ENCODE measurements at regions not wholly inside any gene's neighbourhood (a gene's known extent, or its start where the extent isn't known, plus 50 kb on each side); places are given as distances from the start of the nearest gene placed in this dataset.
"Not testable (repeated sequence)": the region's sequence is repeated elsewhere in the genome, so short reads cannot be mapped to it uniquely, and the experiment has no call there.

DNA sequence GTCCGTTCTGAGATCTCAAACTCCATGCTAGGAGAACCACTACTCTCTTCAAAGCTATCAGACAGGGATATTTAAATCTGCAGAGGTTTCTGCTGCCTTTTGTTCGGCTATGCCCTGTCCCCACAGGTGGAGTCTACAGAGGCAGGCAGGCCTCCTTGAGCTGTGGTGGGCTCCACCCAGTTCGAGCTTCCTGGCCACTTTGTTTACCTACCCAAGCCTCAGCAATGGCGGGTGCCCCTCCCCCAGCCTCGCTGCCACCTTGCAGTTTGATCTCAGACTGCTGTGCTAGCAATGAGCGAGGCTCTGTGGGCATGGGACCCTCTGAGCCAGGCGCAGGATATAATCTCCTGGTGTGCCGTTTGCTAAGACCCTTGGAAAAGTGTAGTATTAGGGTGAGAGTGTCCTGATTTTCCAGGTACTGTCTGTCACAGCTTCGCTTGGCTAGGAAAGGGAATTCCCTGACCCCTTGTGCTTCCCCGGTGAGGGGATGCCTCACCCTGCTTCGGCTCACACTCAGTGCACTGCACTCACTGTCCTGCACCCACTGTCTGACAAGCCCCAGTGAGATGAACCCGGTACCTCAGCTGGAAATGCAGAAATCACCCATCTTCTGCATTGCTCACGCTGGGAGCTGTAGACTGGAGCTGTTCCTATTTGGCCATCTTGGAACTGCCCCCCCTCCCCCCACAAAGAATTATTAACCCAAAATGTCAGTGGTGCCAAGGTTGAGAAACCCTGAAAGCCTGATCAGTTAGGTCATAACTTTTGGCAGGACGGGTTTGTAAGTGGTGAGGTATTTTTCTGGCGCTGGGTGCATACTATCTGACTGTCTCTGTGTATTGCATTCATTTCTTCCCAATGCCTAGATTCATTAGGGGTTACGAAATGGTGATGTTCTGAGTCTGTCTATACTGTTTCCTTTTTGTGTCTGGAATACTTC lies 181.4 kb downstream of the TEX29 start:
- not testable (repeated sequence) for DNase-seq (ENCODE audit: low spot score)

GRCh38 chr13:111502957-111503356 lies 182.5 kb downstream of the TEX29 start:
- DNase-seq (ENCODE audit: low spot score): no peak

DNA sequence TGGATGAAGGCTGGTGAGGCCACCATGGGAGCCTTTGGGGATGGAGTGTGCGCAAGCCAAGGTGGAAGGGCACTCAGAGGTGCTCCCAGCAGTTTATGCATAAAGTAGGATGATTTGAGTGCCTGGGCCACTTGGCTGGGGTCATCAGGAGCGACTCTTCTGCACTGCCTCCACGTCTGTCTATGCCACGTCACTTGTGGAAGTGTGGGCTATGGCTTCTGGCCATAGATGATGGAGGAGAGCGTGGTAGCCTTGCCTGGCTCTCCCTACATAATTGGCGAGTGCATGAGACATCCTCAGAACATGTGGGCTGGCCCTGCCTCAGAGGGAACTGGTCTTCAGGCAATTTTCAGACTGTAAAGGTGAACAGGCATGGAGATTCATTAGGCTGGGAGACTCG lies 182.9 kb downstream of the TEX29 start:
- no peak for DNase-seq (ENCODE audit: low spot score)

DNA sequence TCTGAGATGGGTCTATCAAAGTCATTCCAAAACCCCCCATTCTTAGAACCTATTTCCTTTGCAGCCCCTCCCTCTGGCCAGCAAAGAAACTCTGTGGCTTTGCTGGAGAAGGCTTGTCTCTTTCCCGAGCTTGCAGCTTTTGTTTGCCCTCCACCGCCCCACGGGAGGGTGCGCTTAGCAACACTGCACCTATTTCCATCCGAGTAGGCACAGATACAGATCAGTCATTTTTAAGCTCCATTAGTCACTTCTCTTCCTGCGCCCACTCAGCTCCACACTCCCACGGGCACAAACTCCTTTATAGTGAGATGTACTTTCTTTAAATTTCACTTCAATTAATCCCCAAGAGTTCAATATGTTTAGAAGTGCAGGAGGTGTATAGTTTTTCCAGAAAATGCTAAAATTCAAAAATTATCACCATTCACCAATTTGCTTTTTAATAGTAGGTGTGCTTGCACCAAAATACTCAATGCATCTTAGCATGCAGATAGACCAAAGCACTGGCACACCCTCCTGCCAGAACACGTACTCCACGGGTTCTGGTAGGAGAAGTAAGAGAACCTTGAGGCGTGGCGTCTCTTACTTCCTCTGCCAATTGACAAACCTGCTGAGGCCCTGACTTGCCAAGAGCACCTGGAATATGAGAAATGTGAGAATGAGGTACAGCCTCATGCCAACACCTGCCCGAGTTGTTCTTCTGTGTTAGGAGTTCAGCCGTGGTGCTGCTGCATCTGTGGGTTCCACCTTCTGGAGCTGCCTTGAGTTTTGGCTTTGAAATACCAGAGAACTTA lies 183.7 kb downstream of the TEX29 start:
- DNase-seq (ENCODE audit: low spot score): no peak

DNA sequence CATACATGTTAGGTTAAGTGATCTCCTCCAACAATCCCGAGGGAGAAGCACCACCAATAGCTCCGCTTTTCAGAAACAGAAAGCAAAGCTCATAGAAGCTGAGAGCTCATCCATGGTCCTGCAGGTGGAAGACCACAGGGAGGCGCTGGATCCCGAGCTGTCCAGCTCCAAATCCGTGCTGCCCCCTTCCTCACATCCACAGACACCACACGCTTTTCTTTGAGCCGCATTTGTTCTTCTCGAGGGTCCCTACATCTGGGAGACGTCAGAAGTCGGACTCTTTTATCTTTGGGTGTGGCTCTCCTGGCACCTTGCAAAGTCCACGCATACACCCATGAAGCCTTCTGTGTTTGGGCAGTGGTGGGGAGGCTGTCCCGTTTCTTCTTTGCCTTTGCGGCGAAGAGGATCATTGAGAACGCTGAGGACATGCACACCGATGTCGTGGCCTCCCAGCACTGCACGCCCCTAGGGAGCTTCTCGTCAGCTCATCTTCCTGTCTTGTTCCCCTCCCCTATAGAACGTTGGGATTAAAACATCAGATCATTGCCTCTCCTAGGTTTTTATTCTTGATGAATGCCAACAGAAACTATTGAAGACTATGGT lies 184.8 kb downstream of the TEX29 start:
- no peak for DNase-seq (ENCODE audit: low spot score)

DNA sequence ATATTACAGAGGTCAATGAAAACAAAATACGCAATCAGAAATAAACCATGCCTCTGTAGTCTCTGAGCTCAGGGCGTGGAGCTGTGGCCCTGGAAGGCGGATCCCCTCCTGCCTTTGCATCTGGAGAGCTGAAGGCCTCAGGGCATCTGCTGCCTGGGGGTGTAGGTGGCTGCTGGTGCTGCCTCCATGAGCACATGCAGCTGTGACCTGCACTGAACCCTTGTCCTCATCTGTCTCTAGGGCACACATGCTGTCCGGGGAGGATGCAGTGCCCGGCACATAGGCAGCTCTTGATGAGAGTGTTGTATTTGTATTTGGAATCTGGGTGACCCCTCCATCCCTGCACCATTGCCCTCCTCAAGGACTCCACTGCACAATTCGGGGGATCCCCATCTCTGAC lies 185.7 kb downstream of the TEX29 start:
- DNase-seq (ENCODE audit: low spot score): no peak

GRCh38 chr13:111506621-111507020 lies 186.2 kb downstream of the TEX29 start:
- DNase-seq (ENCODE audit: low spot score): no peak

DNA sequence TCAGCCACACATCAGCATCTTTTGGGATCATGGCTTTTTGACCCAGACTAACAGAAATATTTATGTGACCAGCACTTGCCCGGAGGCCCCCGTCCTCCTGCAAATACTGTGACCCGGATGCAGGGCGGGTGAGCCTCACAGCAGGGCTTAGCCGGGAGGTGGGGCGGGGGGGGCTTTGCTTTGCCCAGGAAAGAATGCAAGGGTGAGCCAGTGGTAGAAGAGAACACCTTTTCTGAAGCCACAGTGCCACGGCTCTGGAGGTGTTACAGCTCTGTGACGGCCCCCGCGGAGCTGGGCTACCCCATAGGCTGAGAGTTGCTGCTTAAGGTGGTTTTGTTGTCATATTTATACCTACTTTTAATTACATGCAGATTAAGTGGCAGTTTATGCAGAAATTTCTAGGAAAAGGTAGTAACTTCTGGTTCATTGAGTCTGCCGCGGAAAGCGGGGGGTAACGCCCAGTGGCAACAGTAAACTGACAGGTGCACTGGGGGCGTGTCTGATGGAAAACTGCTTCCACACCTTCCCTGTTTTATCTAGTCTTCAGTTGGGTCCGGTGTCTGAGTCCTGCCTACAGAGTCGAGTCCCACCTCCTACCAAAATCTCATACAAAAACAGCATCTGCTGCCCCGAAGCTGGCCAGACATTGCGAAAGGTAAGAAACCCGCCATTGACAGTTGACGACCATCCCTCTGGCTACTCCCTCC lies 187.9 kb downstream of the TEX29 start:
- DNase-seq (ENCODE audit: low spot score): no peak

- DNase-seq (ENCODE audit: low spot score): no peak
Observed at GRCh38 chr13:111508902-111509509, 188.6 kb downstream of the TEX29 start.

- DNase-seq (ENCODE audit: low spot score): no peak
Observed at GRCh38 chr13:111510502-111511218, 190.2 kb downstream of the TEX29 start.

GRCh38 chr13:111511219-111511732 lies 190.8 kb downstream of the TEX29 start:
- DNase-seq (ENCODE audit: low spot score): no peak

DNA sequence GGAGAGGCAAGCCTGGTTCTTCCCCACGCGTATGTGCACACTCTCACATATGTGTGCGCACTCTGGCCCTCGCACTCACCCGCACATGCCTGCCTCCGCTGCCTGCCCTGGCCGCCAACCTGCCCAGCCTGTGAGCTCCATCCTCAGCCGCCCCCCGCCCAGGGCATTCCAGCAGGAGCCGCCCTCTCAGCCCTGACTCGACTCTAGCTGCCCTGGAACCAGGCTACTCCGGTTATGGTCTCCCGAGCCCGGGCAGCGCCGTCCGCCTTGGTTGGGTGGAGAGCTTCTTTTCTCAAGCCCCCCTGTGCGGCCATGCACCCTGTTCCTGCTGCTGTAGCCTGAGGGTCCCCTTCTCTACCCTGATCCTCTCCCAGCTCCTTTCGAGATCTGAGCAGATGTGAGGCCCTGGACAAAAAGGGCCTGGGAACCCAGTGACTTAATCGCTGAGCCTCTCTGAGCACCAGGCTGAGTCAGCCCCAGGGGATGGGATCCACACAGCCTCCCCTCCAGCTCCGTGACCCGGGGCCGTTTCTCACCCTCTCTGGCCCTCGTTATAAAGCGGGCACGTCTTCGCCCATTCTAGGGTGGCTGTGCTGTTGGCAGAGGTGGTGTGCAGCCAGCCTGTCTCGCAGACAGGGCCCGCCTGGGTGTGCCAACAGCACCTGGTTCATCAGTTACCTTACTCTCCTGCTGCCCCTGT lies 191.5 kb downstream of the TEX29 start:
- DNase-seq (ENCODE audit: low spot score): no peak

- DNase-seq (ENCODE audit: low spot score): no peak
Observed at GRCh38 chr13:111512707-111513106, 192.3 kb downstream of the TEX29 start.

DNA sequence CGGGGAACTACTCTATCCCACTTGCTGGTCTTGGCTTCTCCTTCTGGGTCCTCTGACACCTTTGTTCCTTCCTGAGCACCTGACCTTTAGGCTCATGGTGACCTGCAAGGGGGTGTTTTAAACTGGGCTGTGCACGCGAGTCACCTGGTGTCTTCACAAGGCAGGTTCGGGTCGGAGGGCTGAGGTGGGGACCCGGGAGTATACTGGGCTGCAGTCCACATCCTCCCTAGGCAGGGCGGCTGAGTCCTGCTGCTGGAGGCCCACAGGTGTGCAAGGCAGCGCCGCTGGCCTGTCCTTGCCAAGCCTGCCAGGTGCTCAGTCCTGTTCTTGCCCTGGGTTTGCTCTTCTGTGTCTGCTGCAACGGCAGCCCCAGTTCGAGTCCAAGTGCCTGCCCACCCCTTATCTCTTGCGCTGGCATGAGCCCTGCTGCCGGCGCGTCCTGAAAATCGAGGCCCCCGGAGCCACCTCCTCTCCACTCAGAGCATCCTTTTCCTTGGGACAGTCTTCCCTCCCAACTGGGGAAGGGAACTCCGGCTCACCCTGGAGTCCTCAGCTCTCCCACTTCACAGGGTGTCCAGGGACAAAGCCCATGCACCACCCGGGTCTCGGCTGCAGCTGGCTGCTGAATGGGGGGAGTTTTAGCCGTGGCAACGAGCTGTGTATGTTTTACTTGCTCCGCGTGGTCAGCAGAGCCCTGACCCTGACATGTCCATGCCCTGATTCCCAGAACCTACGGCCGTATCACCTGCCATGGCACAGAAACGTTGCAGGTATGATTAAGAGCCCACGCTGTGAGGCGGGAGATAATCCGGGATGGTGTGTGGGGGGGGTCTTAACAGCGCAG lies 193.5 kb downstream of the TEX29 start:
- no peak for DNase-seq (ENCODE audit: low spot score)

- no peak for DNase-seq (ENCODE audit: low spot score)
Observed at GRCh38 chr13:111514610-111515306, 194.3 kb downstream of the TEX29 start.

DNA sequence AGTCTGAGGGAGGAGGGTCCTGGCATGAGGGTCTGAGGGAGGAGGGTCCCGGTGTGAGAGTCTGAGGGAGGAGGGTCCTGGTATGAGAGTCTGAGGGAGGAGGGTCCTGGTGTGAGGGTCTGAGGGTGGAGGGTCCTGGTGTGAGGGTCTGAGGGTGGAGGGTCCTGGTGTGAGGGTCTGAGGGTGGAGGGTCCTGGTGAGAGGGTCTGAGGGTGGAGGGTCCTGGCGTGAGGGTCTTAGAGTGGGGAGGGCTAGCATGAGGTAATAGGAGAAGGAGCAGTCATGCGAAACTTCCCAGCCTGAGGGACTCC lies 194.8 kb downstream of the TEX29 start:
- DNase-seq (ENCODE audit: low spot score): no peak

DNA sequence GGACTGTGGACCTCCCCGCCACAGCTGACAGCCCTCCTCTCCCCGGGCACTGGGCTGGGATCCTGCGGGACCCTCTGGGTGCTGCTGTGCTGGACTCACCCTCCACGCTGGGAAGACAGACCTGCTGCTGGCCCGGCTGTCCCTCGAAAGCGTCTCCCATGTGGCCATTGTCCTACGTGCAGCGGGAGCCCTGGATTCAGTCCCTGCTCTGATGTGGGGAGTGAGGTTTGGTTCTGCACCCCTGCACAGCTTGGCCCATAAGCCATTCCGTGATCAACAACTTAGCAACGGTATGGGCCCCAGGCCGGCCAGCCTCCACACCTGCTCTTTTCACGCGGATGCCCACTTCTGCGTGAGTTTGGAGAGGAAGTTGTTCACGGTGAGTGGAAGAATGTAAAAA lies 195.2 kb downstream of the TEX29 start:
- no peak for DNase-seq (ENCODE audit: low spot score)

DNA sequence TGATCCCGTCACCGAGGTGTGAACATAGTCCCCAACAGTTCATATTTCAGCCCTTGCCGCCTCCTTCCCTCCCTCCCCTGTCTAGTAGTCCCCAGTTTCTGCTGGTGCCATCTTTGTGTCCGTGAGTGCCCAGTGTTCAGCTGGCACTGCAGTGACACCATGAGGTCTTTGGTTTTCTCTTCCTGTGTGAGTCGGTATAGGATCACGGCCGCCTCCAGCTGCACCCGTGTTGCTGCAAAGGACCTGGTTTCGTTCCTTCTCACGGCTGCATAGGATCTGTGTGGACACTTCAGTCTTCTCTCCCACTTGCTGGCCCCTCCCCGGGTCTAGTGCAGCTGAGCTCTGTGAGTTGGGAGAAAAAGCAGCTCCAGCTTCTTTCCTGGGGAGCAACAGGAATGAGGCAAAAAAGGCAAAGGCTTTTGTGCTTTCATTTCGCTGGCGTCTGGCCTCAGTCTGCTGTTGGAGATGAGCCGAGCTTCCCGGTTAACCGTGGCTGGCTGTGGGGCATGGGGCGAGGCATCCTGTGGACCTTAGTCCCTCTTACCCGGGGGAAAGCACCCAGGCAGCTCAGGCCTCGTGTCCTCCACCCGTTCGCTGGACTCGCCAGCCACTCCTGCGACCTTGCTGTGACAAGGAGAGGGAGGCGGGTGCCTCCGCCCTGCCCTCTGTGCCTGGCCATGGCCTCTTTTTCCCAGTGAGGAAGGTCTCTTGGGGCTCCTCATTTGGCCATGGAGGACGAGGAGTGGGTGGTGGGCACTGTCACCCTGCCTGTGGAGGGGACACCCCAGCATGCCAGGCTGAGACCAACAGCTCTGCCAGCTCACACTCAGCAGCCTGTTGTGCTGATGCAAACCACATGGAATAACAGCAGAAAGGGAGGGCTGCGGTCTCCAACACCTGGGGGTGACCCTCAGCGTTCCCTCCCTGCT lies 196.5 kb downstream of the TEX29 start:
- DNase-seq (ENCODE audit: low spot score): no peak
